Vagina (tissue), 2 donors: ENCODE measurements at regions not wholly inside any gene's neighbourhood (a gene's known extent, or its start where the extent isn't known, plus 50 kb on each side); places are given as distances from the start of the nearest gene placed in this dataset.
A peak's percentile ranks its signal among the peaks of the same experiment; 100 is the strongest.

ENCODE experiments used
- DNase-seq, 2 donors: peaks; one replicate each; pipeline ENCODE4 v3.0.0-alpha.2; 2017; ENCODE audit errors: extremely low spot score in 2 of 2
- H3K27ac ChIP-seq: fragments of 200-600 bp; sonication (generic); one replicate; pipeline ENCODE4 v1.5.1; 2019
- H3K27me3 ChIP-seq: fragments of 200-600 bp; sonication (generic); one replicate; pipeline ENCODE4 v1.5.1; 2019
- H3K36me3 ChIP-seq, 2 donors: fragments of 200-600 bp; sonication (generic); one replicate each; pipeline ENCODE4 v1.5.1; 2017 to 2019
- H3K4me1 ChIP-seq: fragments of 200-600 bp; sonication (generic); one replicate; pipeline ENCODE4 v1.5.1; 2019
- H3K4me3 ChIP-seq, 2 donors: fragments of 200-600 bp; sonication (generic); 1 replicate in 1 of 2; 2 replicates in 1 of 2; pipeline ENCODE4 v1.5.1; 2016 to 2019
- H3K9me3 ChIP-seq: fragments of 200-600 bp; sonication (generic); one replicate; pipeline ENCODE4 v1.5.1; 2019
- CTCF ChIP-seq, 3 experiments: fragments of 450-650 bp in 2 of 3; fragments of 200-600 bp in 1 of 3; sonication (generic) in 1 of 3; IDR thresholded peaks; one replicate each; pipeline ENCODE4 v1.5.1; 2017 to 2019; ENCODE audit warnings: antibody characterized with exemption in 3 of 3, mild to moderate bottlenecking in 2 of 3, moderate library complexity in 2 of 3
- POLR2A ChIP-seq, 2 donors: fragments of 450-650 bp; IDR thresholded peaks; one replicate each; pipeline ENCODE4 v1.6.1; 2017; ENCODE audit warnings: antibody characterized with exemption in 2 of 2, mild to moderate bottlenecking in 2 of 2, moderate library complexity in 2 of 2
- POLR2AphosphoS5 ChIP-seq, 2 donors: sonication (generic); formaldehyde crosslinking; IDR thresholded peaks; one replicate each; pipeline ENCODE4 v1.9.0; 2017; ENCODE audit warnings: antibody characterized with exemption in 2 of 2, mild to moderate bottlenecking in 2 of 2, low read depth in 1 of 2; ENCODE audit not compliant: insufficient read depth in 1 of 2
- intact Hi-C: fragments of 100-400 bp; cut with DNase I; formaldehyde crosslinking; loops from one replicate; pipeline ENCODE4 v1.15.1; 2023

GRCh38 chr1:19013826-19014548 is 57.5 kb upstream of the IFFO2 start:
- intact Hi-C loops, result no loop called here
- Histone ChIP-seq H3K27me3 (no peaks in the 10 kb centered on the region), H3K4me3 (no peak overlapping the region), H3K9me3 (no peaks in the 10 kb centered on the region), H3K27ac (no peak overlapping the region), H3K4me1 (peaks cover 27% of the 10 kb centered on the region), H3K36me3 (no peaks in the 10 kb centered on the region)
- DNase-seq, result peak; percentile 65 to 87
- TF ChIP-seq POLR2AphosphoS5 (IDR thresholded peaks at IDR 0.05; ENCODE audit: insufficient read depth in 1 of 2, low read depth in 1 of 2), result no peak
- TF ChIP-seq POLR2A (IDR thresholded peaks at IDR 0.05), result no peak
- no peak for TF ChIP-seq CTCF (IDR thresholded peaks at IDR 0.05)

GRCh38 chr1:19011845-19012231 is 55.4 kb upstream of the IFFO2 start:
- H3K27ac ChIP-seq, result peak overlapping the region; percentile 92

DNA sequence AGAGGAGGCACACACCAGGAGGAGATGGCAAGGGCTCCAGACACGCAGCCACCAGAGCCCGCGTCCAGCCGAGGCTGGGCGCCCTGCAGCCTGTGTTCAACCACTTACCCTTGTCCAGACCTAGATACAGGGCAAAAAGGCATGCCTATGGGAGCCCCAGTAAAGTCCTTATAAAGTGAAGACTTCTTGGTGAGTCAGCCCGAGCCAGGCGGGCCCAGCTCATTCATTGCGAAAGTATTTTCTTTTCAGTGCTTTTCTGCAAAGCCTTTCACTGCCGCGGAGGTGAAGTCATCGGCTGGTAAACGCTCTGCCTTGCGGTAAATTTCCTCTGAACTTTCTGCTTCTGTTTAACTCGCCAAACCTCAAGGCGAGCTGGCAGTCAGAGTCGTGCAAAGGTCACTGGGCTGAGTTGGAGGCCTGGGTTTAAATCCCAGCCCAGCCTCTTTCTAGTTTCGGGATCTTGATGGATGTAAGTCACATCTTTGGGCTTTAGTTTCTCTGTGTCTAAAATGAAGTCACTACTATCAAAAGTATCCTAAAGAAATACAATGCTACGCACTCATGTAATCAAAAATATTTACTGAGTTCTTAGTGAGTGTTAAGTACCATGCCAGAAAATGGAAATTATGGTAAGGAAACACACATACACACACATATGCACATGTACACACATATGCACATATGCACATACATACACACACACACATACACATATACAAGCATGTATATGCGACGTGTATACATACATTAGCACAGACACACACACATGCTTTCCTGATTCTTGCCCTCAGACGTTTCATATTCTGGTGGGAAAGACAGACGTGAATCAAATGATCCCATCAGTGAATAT is 54.7 kb upstream of the IFFO2 start:
- no peaks in the 10 kb centered on the region for H3K9me3 ChIP-seq
- no peaks in the 10 kb centered on the region for H3K36me3 ChIP-seq
- intact Hi-C loops, result no loop called here
- peak overlapping the region; percentile 92 for H3K27ac ChIP-seq
- TF ChIP-seq POLR2AphosphoS5 (IDR thresholded peaks at IDR 0.05; ENCODE audit: insufficient read depth in 1 of 2, low read depth in 1 of 2) (peak; percentile 72 to 92), CTCF (IDR thresholded peaks at IDR 0.05) (no peak)
- no peaks in the 10 kb centered on the region for H3K27me3 ChIP-seq
- peak; percentile 96 to 97 for DNase-seq
- no peak overlapping the region for H3K4me3 ChIP-seq
- H3K4me1 ChIP-seq, result peaks cover 27% of the 10 kb centered on the region

More at GRCh38 chr1:19011845-19012231, 55.4 kb upstream of the IFFO2 start:
- Histone ChIP-seq H3K36me3 (no peaks in the 10 kb centered on the region), H3K4me3 (no peak overlapping the region), H3K9me3 (no peaks in the 10 kb centered on the region), H3K27me3 (no peaks in the 10 kb centered on the region), H3K4me1 (peaks cover 27% of the 10 kb centered on the region)
- peak; percentile 85 to 91 for DNase-seq
- intact Hi-C loops, result no loop called here
- TF ChIP-seq POLR2AphosphoS5 (IDR thresholded peaks at IDR 0.05; ENCODE audit: insufficient read depth in 1 of 2, low read depth in 1 of 2), result no peak
- no peak for TF ChIP-seq CTCF (IDR thresholded peaks at IDR 0.05)
- no peak for TF ChIP-seq POLR2A (IDR thresholded peaks at IDR 0.05)

- TF ChIP-seq POLR2A (IDR thresholded peaks at IDR 0.05) (no peak), CTCF (IDR thresholded peaks at IDR 0.05) (no peak), POLR2AphosphoS5 (IDR thresholded peaks at IDR 0.05; ENCODE audit: insufficient read depth in 1 of 2, low read depth in 1 of 2) (no peak)
- intact Hi-C loops, result no loop called here
- Histone ChIP-seq H3K4me3 (no peak overlapping the region), H3K4me1 (peaks cover 27% of the 10 kb centered on the region), H3K27ac (peak overlapping the region; percentile 92), H3K27me3 (no peaks in the 10 kb centered on the region), H3K9me3 (no peaks in the 10 kb centered on the region), H3K36me3 (no peaks in the 10 kb centered on the region)
- peak in 1 of 2 donors; percentile 94 for DNase-seq
Measured at GRCh38 chr1:19010503-19010902, 54.0 kb upstream of the IFFO2 start.
